Transverse colon (tissue), 4 donors: ENCODE measurements at regions not wholly inside any gene's neighbourhood (a gene's known extent, or its start where the extent isn't known, plus 50 kb on each side); places are given as distances from the start of the nearest gene placed in this dataset.

Experiments used
- DNase-seq: peaks from one replicate; pipeline ENCODE4 v3.0.0-alpha.2; 2019
- H3K27ac ChIP-seq, 4 donors: fragments of 200-600 bp; sonication (generic); 2 replicates each; pipeline ENCODE4 v1.5.1; 2016 to 2018; ENCODE audit warnings: inconsistent platforms in 4 of 4
- H3K27me3 ChIP-seq: fragments of 200-600 bp; sonication (generic); 2 replicates; pipeline ENCODE4 v1.5.1; 2017; ENCODE audit warnings: inconsistent platforms
- H3K36me3 ChIP-seq, 4 donors: fragments of 200-600 bp; sonication (generic); 2 replicates each; pipeline ENCODE4 v1.5.1; 2017 to 2019; ENCODE audit warnings: inconsistent platforms in 4 of 4
- H3K4me1 ChIP-seq, 4 donors: fragments of 200-600 bp; sonication (generic); 2 replicates each; pipeline ENCODE4 v1.5.1; 2017 to 2020; ENCODE audit warnings: inconsistent platforms in 4 of 4
- H3K4me3 ChIP-seq, 4 donors: fragments of 200-600 bp; sonication (generic); 1 replicate in 1 of 4; 2 replicates in 3 of 4; pipeline versions ENCODE4 v1.5.1 to v1.6.1; 2017 to 2019; ENCODE audit warnings: inconsistent platforms in 4 of 4
- H3K9me3 ChIP-seq, 2 donors: fragments of 200-600 bp; sonication (generic); 2 replicates each; pipeline ENCODE4 v1.5.1; 2017 to 2019; ENCODE audit warnings: inconsistent platforms in 2 of 2
- EP300 ChIP-seq: sonication (generic); formaldehyde crosslinking; IDR thresholded peaks from one replicate; pipeline ENCODE4 v1.6.1; 2017; ENCODE audit warnings: antibody characterized with exemption, low read depth
- POLR2A ChIP-seq: fragments of 450-650 bp; IDR thresholded peaks from one replicate; pipeline ENCODE4 v1.6.1; 2016; ENCODE audit warnings: antibody characterized with exemption, mild to moderate bottlenecking, moderate library complexity
- POLR2AphosphoS5 ChIP-seq, 3 donors: sonication (generic); formaldehyde crosslinking; IDR thresholded peaks; one replicate each; pipeline ENCODE4 v1.6.1; 2016; ENCODE audit warnings: antibody characterized with exemption in 3 of 3
- WGBS, 2 donors: methylation state at CpG; one replicate each; pipeline ENCODE4 v1.1.5; 2018; ENCODE audit warnings: low coverage in 1 of 2; 5-methylcytosine and 5-hydroxymethylcytosine counted together
- in situ Hi-C, 4 donors: fragments of 200-750 bp; cut with MboI; loops; one replicate each; pipeline versions ENCODE4 v1.15.0 to v1.15.1; 2017; ENCODE audit warnings: low sequenced_read_pairs in 3 of 4, low pct_ligation_motif_present in 1 of 4, low pct_unique_long_range_greater_than_20kb in 1 of 4
- intact Hi-C: fragments of 100-400 bp; cut with DNase I; formaldehyde crosslinking; loops from one replicate; pipeline ENCODE4 v1.15.1; 2023; ENCODE audit warnings: low total_unique reads
- TF ChIP-seq, protein P1 (sequence below), 5 experiments: fragments of 200-600 bp in 3 of 5; fragments of 450-650 bp in 2 of 5; sonication (generic) in 3 of 5; IDR thresholded peaks; 1 replicate in 2 of 5; 2 replicates in 3 of 5; pipeline ENCODE4 v1.5.1; 2016 to 2017; ENCODE audit warnings: antibody characterized with exemption in 5 of 5, inconsistent platforms in 3 of 5, mild to moderate bottlenecking in 2 of 5, moderate library complexity in 1 of 5

DNA sequence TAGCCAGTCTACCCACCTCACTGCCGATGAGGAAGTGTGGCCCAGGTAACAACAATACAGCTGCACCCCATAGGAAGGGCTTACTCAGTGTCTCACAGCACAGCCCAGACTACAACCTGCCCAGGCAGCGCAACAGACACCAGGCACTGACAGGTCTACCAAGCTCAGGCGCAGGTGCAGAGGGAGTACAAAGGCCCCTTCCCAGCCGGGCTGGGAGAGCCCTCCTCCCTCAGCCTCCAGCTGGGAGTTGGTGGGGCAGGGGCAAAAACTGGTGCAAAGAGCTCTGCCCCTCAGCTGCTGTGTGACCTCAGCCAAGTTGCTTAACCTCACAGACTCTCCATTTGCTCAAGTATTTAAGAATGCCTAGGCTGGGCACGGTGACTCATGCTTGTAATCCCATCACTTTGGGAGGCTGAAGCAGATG lies 112.6 kb upstream of the LHX1 start:
- intact Hi-C loops, result no loop called here
- Histone ChIP-seq H3K9me3 (no peaks in the 10 kb centered on the region), H3K27ac (no peak overlapping the region), H3K4me3 (no peak overlapping the region), H3K36me3 (no peaks in the 10 kb centered on the region), H3K27me3 (peaks cover 66% of the 10 kb centered on the region), H3K4me1 (no peaks in the 10 kb centered on the region)
- WGBS, 2 donors, result 72% methylated on average over 5 of the region's 5 CpGs; no CpG with 5 or more reads in 1 of the 2 donors
- no peak for DNase-seq
- in situ Hi-C loops, result no loop called here
- TF ChIP-seq POLR2A, result no peak

DNA sequence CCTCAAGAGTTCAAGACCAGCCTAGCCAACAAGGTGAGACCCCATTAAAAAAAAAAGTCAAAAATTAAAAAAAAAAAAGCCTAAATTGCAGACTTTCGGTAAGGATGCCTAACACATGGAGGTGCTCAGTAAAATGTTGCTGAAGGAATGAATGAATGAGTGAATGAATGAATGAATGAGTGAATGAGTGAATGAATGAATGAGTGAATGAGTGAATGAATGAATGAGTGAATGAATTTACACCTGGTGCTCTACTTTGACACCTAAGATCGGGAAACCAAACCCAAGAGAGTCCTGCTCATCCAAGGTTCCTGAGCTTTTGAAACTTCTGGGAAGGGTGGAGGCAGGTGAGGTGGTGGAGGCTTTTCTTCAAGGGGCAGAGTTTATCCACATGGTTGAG lies 112.2 kb upstream of the LHX1 start:
- peaks cover 65% of the 10 kb centered on the region for H3K27me3 ChIP-seq

DNA sequence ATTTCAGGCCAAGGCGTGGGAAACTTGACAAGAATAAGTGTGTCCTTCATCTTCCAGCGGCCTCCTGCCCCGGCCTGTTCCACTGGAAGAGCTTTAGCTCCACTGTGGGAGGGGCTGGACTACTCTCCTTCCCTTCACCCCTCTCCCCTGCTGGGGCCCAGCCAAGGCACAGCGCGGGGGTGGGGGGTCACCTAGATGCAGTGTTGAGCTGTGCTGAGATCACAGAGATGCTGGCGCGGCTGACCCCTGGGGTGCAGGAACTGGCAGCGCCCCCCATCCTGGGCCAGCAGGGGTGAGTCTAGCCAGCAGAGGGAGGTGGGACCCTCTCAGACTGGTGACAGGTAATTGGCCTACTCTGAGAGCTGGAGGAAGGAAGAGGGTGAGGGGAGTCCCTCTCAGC lies 111.8 kb upstream of the LHX1 start:
- in situ Hi-C loops, result no loop called here
- Histone ChIP-seq H3K36me3 (no peaks in the 10 kb centered on the region), H3K4me3 (no peak overlapping the region), H3K9me3 (no peaks in the 10 kb centered on the region), H3K27ac (no peak overlapping the region), H3K4me1 (no peaks in the 10 kb centered on the region), H3K27me3 (peaks cover 61% of the 10 kb centered on the region)
- DNase-seq, result no peak
- WGBS, 2 donors, result 72% methylated on average over 8 of the region's 8 CpGs; no CpG with 5 or more reads in 1 of the 2 donors
- TF ChIP-seq POLR2A, result no peak
- TF ChIP-seq, protein P1, sequence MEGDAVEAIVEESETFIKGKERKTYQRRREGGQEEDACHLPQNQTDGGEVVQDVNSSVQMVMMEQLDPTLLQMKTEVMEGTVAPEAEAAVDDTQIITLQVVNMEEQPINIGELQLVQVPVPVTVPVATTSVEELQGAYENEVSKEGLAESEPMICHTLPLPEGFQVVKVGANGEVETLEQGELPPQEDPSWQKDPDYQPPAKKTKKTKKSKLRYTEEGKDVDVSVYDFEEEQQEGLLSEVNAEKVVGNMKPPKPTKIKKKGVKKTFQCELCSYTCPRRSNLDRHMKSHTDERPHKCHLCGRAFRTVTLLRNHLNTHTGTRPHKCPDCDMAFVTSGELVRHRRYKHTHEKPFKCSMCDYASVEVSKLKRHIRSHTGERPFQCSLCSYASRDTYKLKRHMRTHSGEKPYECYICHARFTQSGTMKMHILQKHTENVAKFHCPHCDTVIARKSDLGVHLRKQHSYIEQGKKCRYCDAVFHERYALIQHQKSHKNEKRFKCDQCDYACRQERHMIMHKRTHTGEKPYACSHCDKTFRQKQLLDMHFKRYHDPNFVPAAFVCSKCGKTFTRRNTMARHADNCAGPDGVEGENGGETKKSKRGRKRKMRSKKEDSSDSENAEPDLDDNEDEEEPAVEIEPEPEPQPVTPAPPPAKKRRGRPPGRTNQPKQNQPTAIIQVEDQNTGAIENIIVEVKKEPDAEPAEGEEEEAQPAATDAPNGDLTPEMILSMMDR (IDR thresholded peaks at IDR 0.05), result no peak
- TF ChIP-seq EP300, result no peak
- TF ChIP-seq POLR2AphosphoS5 (IDR thresholded peaks at IDR 0.05), result no peak
- intact Hi-C loops, result no loop called here

More for the DNA sequence above, 112.2 kb upstream of the LHX1 start:
- no peaks in the 10 kb centered on the region for H3K9me3 ChIP-seq
- no peaks in the 10 kb centered on the region for H3K4me1 ChIP-seq
- WGBS, 2 donors, result 89 to 100% methylated on average over 1 to 2 of the region's 2 CpGs
- in situ Hi-C loops (no loop called here), intact Hi-C loops (no loop called here)
- no peak overlapping the region for H3K4me3 ChIP-seq
- no peak for TF ChIP-seq POLR2AphosphoS5 (IDR thresholded peaks at IDR 0.05)
- TF ChIP-seq POLR2A, result no peak
- no peak for TF ChIP-seq EP300
- TF ChIP-seq, protein P1 (IDR thresholded peaks at IDR 0.05), result no peak
- DNase-seq, result no peak
- no peak overlapping the region for H3K27ac ChIP-seq
- H3K36me3 ChIP-seq, result no peaks in the 10 kb centered on the region

- Histone ChIP-seq H3K27me3 (peaks cover 57% of the 10 kb centered on the region), H3K4me3 (no peak overlapping the region), H3K9me3 (no peaks in the 10 kb centered on the region), H3K4me1 (no peaks in the 10 kb centered on the region), H3K27ac (no peak overlapping the region), H3K36me3 (no peaks in the 10 kb centered on the region)
- 46 to 66% methylated on average over 3 to 9 of the region's 9 CpGs for WGBS, 2 donors
- in situ Hi-C loops, result no loop called here
- no peak for DNase-seq
- intact Hi-C loops, result no loop called here
- TF ChIP-seq POLR2AphosphoS5 (IDR thresholded peaks at IDR 0.05), result no peak
- no peak for TF ChIP-seq EP300
- no peak for TF ChIP-seq POLR2A
- TF ChIP-seq, protein P1 (IDR thresholded peaks at IDR 0.05), result no peak
These were observed 111.3 kb upstream of the LHX1 start for GRCh38 chr17:36825951-36826350.

GRCh38 chr17:36827081-36827480 lies 110.2 kb upstream of the LHX1 start:
- WGBS, 2 donors, result 28 to 43% methylated on average over 7 to 10 of the region's 10 CpGs
- TF ChIP-seq POLR2AphosphoS5 (IDR thresholded peaks at IDR 0.05) (no peak), EP300 (no peak), POLR2A (no peak)
- TF ChIP-seq, protein P1 (IDR thresholded peaks at IDR 0.05), result no peak

More at GRCh38 chr17:36827081-36827480, 110.2 kb upstream of the LHX1 start:
- DNase-seq, result no peak
- Histone ChIP-seq H3K36me3 (no peaks in the 10 kb centered on the region), H3K4me3 (no peak overlapping the region), H3K4me1 (no peaks in the 10 kb centered on the region), H3K9me3 (no peaks in the 10 kb centered on the region), H3K27ac (no peak overlapping the region), H3K27me3 (peaks cover 54% of the 10 kb centered on the region)
- in situ Hi-C loops, result no loop called here
- intact Hi-C loops, result no loop called here
